Neural cell (in vitro differentiated cells): ENCODE measurements at regions not wholly inside any gene's neighbourhood (a gene's known extent, or its start where the extent isn't known, plus 50 kb on each side); places are given as distances from the start of the nearest gene placed in this dataset.

Experiments used
- H2AFZ ChIP-seq: fragments of 200-600, 300-800 bp; sonication (generic), shearing (Covaris generic); 2 replicates; pipeline ENCODE4 v1.6.0; 2014; ENCODE audit warnings: low read depth, mild to moderate bottlenecking, antibody characterized with exemption, low read length, moderate library complexity
- H3F3A ChIP-seq: fragments of 200-600 bp; shearing (Covaris generic); 2 replicates; pipeline ENCODE4 v1.6.1; 2016; ENCODE audit warnings: mild to moderate bottlenecking, moderate library complexity, mixed read lengths, antibody characterized with exemption, low read length; ENCODE audit not compliant: insufficient read depth, poor library complexity, severe bottlenecking
- H3K27ac ChIP-seq: fragments of 200-600, 300-800 bp; sonication (generic), shearing (Covaris generic); 2 replicates; pipeline ENCODE4 v1.5.1; 2014; ENCODE audit warnings: mild to moderate bottlenecking, low read length, moderate library complexity
- H3K27me3 ChIP-seq: fragments of 300-800, 200-600 bp; sonication (generic), shearing (Covaris generic); 2 replicates; pipeline ENCODE4 v1.6.0; 2014; ENCODE audit warnings: mild to moderate bottlenecking, low read depth, low read length, moderate library complexity; ENCODE audit not compliant: insufficient read depth
- H3K36me3 ChIP-seq: fragments of 300-800, 200-600 bp; sonication (generic), shearing (Covaris generic); 2 replicates; pipeline ENCODE4 v1.5.1; 2014; ENCODE audit warnings: mild to moderate bottlenecking, antibody characterized with exemption, low read length, moderate library complexity; ENCODE audit not compliant: insufficient read depth
- H3K4me2 ChIP-seq: fragments of 300-800, 200-600 bp; sonication (generic), shearing (Covaris generic); 2 replicates; pipeline ENCODE4 v1.6.0; 2014; ENCODE audit warnings: mild to moderate bottlenecking, low read length
- H3K4me3 ChIP-seq: fragments of 300-800, 200-600 bp; sonication (generic), shearing (Covaris generic); 2 replicates; pipeline ENCODE4 v1.5.1; 2014; ENCODE audit warnings: mild to moderate bottlenecking, low read length, moderate library complexity
- H3K79me2 ChIP-seq: fragments of 200-600 bp; shearing (Covaris generic); replicated peaks from 2 replicates; pipeline ENCODE4 v1.6.0; 2014; ENCODE audit warnings: mild to moderate bottlenecking, low read length, moderate library complexity; ENCODE audit not compliant: insufficient read depth
- H3K9ac ChIP-seq: fragments of 300-800, 200-600 bp; sonication (generic), shearing (Covaris generic); 2 replicates; pipeline ENCODE4 v1.6.1; 2016; ENCODE audit warnings: mild to moderate bottlenecking, low read length, mixed read lengths
- H3K9me2 ChIP-seq: fragments of 200-600 bp; shearing (Covaris generic); 2 replicates; pipeline ENCODE4 v1.6.1; 2016; ENCODE audit warnings: mild to moderate bottlenecking, low read length, mixed read lengths; ENCODE audit not compliant: insufficient read depth
- H3K9me3 ChIP-seq: fragments of 200-600, 300-800 bp; sonication (generic), shearing (Covaris generic); 2 replicates; pipeline ENCODE4 v1.6.1; 2016; ENCODE audit warnings: mild to moderate bottlenecking, mixed run types, low read length, moderate library complexity, mixed read lengths
- H4K20me1 ChIP-seq: fragments of 200-600 bp; shearing (Covaris generic); 2 replicates; pipeline ENCODE4 v1.6.1; 2016; ENCODE audit warnings: mild to moderate bottlenecking, mixed run types; ENCODE audit not compliant: insufficient read depth
- CTCF ChIP-seq: fragments of 450-650 bp; IDR thresholded peaks from 2 replicates; pipeline ENCODE4 v1.5.1; 2014; ENCODE audit warnings: antibody characterized with exemption, mild to moderate bottlenecking, moderate library complexity; ENCODE audit not compliant: poor library complexity, severe bottlenecking
- EP300 ChIP-seq: fragments of 450-650 bp; conservative IDR thresholded peaks from 2 replicates; pipeline ENCODE4 v1.6.1; 2014; ENCODE audit warnings: antibody characterized with exemption, mild to moderate bottlenecking, moderate library complexity; ENCODE audit not compliant: poor library complexity, severe bottlenecking
- EZH2 ChIP-seq: fragments of 200-600, 300-800 bp; shearing (Covaris generic), sonication (generic); IDR thresholded peaks from 2 replicates; pipeline ENCODE4 v1.6.1; 2014; ENCODE audit warnings: antibody characterized with exemption, low read length, borderline replicate concordance, mild to moderate bottlenecking; ENCODE audit not compliant: insufficient read depth, poor library complexity, severe bottlenecking
- MXI1 ChIP-seq: fragments of 450-650 bp; conservative IDR thresholded peaks from 2 replicates; pipeline ENCODE4 v1.6.1; 2014; ENCODE audit warnings: antibody characterized with exemption, mild to moderate bottlenecking; ENCODE audit not compliant: poor library complexity, severe bottlenecking
- POLR2AphosphoS5 ChIP-seq: IDR thresholded peaks from 2 replicates; pipeline ENCODE4 v1.6.1; 2012
- RAD21 ChIP-seq: fragments of 450-650 bp; conservative IDR thresholded peaks from 2 replicates; pipeline ENCODE4 v1.6.1; 2014; ENCODE audit warnings: antibody characterized with exemption, mild to moderate bottlenecking, moderate library complexity
- REST ChIP-seq: IDR thresholded peaks from 2 replicates; pipeline ENCODE4 v1.6.1; 2012; ENCODE audit warnings: borderline replicate concordance
- SMC3 ChIP-seq: fragments of 450-650 bp; conservative IDR thresholded peaks from 2 replicates; pipeline ENCODE4 v1.6.1; 2014; ENCODE audit warnings: antibody characterized with exemption, mild to moderate bottlenecking, moderate library complexity; ENCODE audit not compliant: poor library complexity
- TAF1 ChIP-seq: IDR thresholded peaks from 2 replicates; pipeline ENCODE4 v1.6.1; 2012; ENCODE audit warnings: low read depth

- no peak overlapping the region for H3K4me3 ChIP-seq
- H3K36me3 ChIP-seq = no peaks in the 10 kb centered on the region
- no peaks in the 10 kb centered on the region for H3K79me2 ChIP-seq
- TF ChIP-seq REST = no peak
- TF ChIP-seq POLR2AphosphoS5 = no peak
- no peak for TF ChIP-seq MXI1
- no peak for TF ChIP-seq CTCF
- no peak for TF ChIP-seq EP300
- TF ChIP-seq EZH2 = no peak
- TF ChIP-seq TAF1 = no peak
- no peak for TF ChIP-seq SMC3
- TF ChIP-seq RAD21 = no peak
- no peaks in the 10 kb centered on the region for H3F3A ChIP-seq
- H3K27ac ChIP-seq = no peak overlapping the region
- no peaks in the 10 kb centered on the region for H3K27me3 ChIP-seq
- H3K4me2 ChIP-seq = no peak overlapping the region
- no peaks in the 10 kb centered on the region for H3K9me2 ChIP-seq
- no peak overlapping the region for H2AFZ ChIP-seq
- H3K9me3 ChIP-seq = no peaks in the 10 kb centered on the region
- H3K9ac ChIP-seq = no peak overlapping the region
- H4K20me1 ChIP-seq = no peaks in the 10 kb centered on the region
Observed at GRCh38 chrX:145484740-145485139, 237.4 kb downstream of the SPANXN1 start.

DNA sequence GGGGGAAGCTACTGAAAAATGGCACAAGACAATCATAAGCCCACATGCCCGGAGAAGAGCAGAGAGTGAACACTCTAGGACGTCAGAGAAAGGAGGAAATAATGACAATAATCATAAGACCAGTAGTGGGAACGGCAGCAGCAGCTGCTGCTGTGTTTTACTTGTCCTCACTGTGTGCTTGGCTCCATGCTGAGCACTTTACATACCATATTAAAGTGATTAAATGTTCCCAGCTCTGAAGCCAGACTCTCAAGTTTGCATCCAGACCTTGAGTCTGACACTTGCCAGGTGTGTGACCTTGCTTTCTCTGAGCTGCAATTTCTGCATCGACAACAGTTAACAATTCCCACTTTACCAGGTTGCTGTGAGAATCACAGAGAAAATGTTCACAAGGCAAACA, 255.4 kb downstream of the SPANXN1 start:
- Histone ChIP-seq H2AFZ (no peak overlapping the region), H4K20me1 (no peaks in the 10 kb centered on the region), H3K36me3 (no peaks in the 10 kb centered on the region), H3K27me3 (no peaks in the 10 kb centered on the region), H3K79me2 (no peaks in the 10 kb centered on the region), H3K9me2 (no peaks in the 10 kb centered on the region), H3K9ac (no peak overlapping the region), H3F3A (no peaks in the 10 kb centered on the region), H3K4me3 (no peak overlapping the region), H3K9me3 (no peaks in the 10 kb centered on the region), H3K27ac (no peak overlapping the region), H3K4me2 (no peak overlapping the region)
- no peak for TF ChIP-seq SMC3
- no peak for TF ChIP-seq EP300
- TF ChIP-seq MXI1 = no peak
- no peak for TF ChIP-seq CTCF
- TF ChIP-seq TAF1 = no peak
- no peak for TF ChIP-seq REST
- TF ChIP-seq EZH2 = no peak
- no peak for TF ChIP-seq RAD21
- no peak for TF ChIP-seq POLR2AphosphoS5
